ENCODE measurements at regions not wholly inside any gene's neighbourhood (a gene's known extent, or its start where the extent isn't known, plus 50 kb on each side); places are given as distances from the start of the nearest gene placed in this dataset.

DNA sequence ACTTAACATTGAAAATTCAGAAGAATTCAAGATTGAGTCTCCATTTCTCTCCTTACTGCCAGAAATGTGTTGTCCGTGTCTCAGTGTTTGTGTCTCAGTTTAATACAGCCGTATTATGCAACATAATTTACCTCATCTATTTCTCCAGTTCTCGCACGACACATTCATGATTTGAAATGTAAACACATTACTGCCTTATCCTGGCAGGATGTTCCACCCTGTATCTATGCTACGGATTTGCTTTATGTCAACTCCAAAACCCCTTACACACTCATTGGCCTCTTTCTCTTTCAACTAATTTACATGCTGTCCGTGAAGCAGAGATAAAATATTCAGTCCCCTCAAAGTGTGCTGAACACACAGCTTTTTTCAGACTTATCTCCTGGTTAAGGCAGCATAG lies 653.7 kb upstream of the SEMA3D start:
- no peak for TF ChIP-seq EZH2 (IDR thresholded peaks at IDR 0.05)
- no peak for TF ChIP-seq POLR2AphosphoS5 (IDR thresholded peaks at IDR 0.05; ENCODE audit: borderline replicate concordance, low read depth, low read length)

Data from SK-N-MC (cell line).